HCT116 (cell line): ENCODE measurements at regions not wholly inside any gene's neighbourhood (a gene's known extent, or its start where the extent isn't known, plus 50 kb on each side); places are given as distances from the start of the nearest gene placed in this dataset.

Experiments
- ATAC-seq: fragments of 200-7000 bp; cut with Tn5 transposase; 2 replicates; pipeline ENCODE4 v1.9.1; 2020; ENCODE audit warnings: mild to moderate bottlenecking, moderate library complexity
- BruUV-seq: library from RNA; stranded (reverse); fragments of 400-500 nt; replicated peaks from 2 replicates; lab custom pipeline; 2021; lab: Mats Ljungman, UMichigan
- CTCF ChIA-PET: fragments of 300-600 bp; sonication (Branson Sonifier 250); formaldehyde crosslinking; loops from one replicate; lab custom pipeline; 2021; ENCODE audit warnings: antibody characterized with exemption; lab: Charles Lee
- POLR2A ChIA-PET: fragments of 300-600, 350-600 bp; sonication (Branson Sonifier 250); formaldehyde crosslinking; loops from one replicate; lab custom pipeline; 2021; ENCODE audit warnings: antibody characterized with exemption; lab: Charles Lee
- RAD21 ChIA-PET, 2 experiments: fragments of 300-600 bp; sonication (Branson Sonifier 250); formaldehyde crosslinking; loops; one replicate each; lab custom pipeline; 2023; ENCODE audit warnings: low total read pairs in 2 of 2; ENCODE audit not compliant: uncharacterized antibody in 2 of 2, unreplicated experiment in 2 of 2, low non-redundant PET in 1 of 2; lab: Charles Lee
- DNase-seq: peaks from one replicate; pipeline ENCODE4 v3.0.0-alpha.2; 2010; ENCODE audit warnings: low read depth, low spot score
- H2AFZ ChIP-seq: fragments of 200-600 bp; shearing (Covaris generic), sonication (generic); 2 replicates; pipeline ENCODE4 v1.6.1; 2017; ENCODE audit warnings: low read depth, mixed run types, mixed read lengths, antibody characterized with exemption, low read length; ENCODE audit not compliant: poor library complexity, severe bottlenecking
- H3K27ac ChIP-seq: 2 replicates; pipeline ENCODE4 v1.5.1; 2012; ENCODE audit warnings: low read depth, low read length
- H3K27me3 ChIP-seq: fragments of 200-600 bp; sonication (generic); 2 replicates; pipeline ENCODE4 v1.6.1; 2016; ENCODE audit warnings: mixed run types, low read length, mixed read lengths; ENCODE audit not compliant: insufficient read depth
- H3K36me3 ChIP-seq, 2 experiments: fragments of 200-500 bp in 1 of 2; fragments of 200-600 bp in 1 of 2; sonication (Bioruptor generic) in 1 of 2; sonication (generic) in 1 of 2; 2 replicates each; pipeline versions ENCODE4 v1.5.1 to v1.6.1; 2014 to 2016; ENCODE audit warnings: low read length in 2 of 2, inconsistent platforms in 1 of 2, mixed read lengths in 1 of 2, mixed run types in 1 of 2; ENCODE audit not compliant: insufficient read depth in 2 of 2, control insufficient read depth in 1 of 2
- H3K4me1 ChIP-seq, 2 experiments: fragments of 200-600 bp in 1 of 2; sonication (generic) in 1 of 2; 2 replicates each; pipeline versions ENCODE4 v1.5.1 to v1.6.1; 2012 to 2017; ENCODE audit warnings: low read length in 2 of 2, inconsistent platforms in 1 of 2, mild to moderate bottlenecking in 1 of 2, mixed read lengths in 1 of 2, mixed run types in 1 of 2, moderate library complexity in 1 of 2; ENCODE audit not compliant: insufficient read depth in 2 of 2, control insufficient read depth in 1 of 2
- H3K4me2 ChIP-seq: fragments of 200-600 bp; sonication (generic); 2 replicates; pipeline ENCODE4 v1.6.1; 2017; ENCODE audit warnings: mixed run types, low read length, mixed read lengths
- H3K4me3 ChIP-seq, 2 experiments: fragments of 200-600 bp in 1 of 2; sonication (generic) in 1 of 2; replicated peaks in 1 of 2; 2 replicates each; pipeline ENCODE4 v1.5.1; 2011 to 2016; ENCODE audit warnings: low read length in 2 of 2, control low read depth in 1 of 2, low read depth in 1 of 2, mild to moderate bottlenecking in 1 of 2, mixed read lengths in 1 of 2, mixed run types in 1 of 2
- H3K79me2 ChIP-seq: fragments of 200-600 bp; sonication (generic); 2 replicates; pipeline ENCODE4 v1.6.1; 2017; ENCODE audit warnings: mild to moderate bottlenecking, mixed run types, low read length, moderate library complexity, mixed read lengths; ENCODE audit not compliant: insufficient read depth
- H3K9ac ChIP-seq: fragments of 200-600 bp; sonication (generic); 2 replicates; pipeline ENCODE4 v1.6.1; 2016; ENCODE audit warnings: low read length, mixed read lengths
- H3K9me2 ChIP-seq: fragments of 200-600 bp; sonication (generic), shearing (Covaris generic); 2 replicates; pipeline ENCODE4 v1.6.1; 2017; ENCODE audit warnings: mixed run types, mild to moderate bottlenecking, moderate library complexity; ENCODE audit not compliant: insufficient read depth
- H3K9me3 ChIP-seq, 2 experiments: fragments of 200-500 bp in 1 of 2; fragments of 200-600 bp in 1 of 2; sonication (Bioruptor generic) in 1 of 2; sonication (generic) in 1 of 2; 2 replicates each; pipeline ENCODE4 v1.6.1; 2014 to 2017; ENCODE audit warnings: low read length in 2 of 2, mixed read lengths in 2 of 2, inconsistent platforms in 1 of 2, low read depth in 1 of 2, mild to moderate bottlenecking in 1 of 2, mixed run types in 1 of 2, moderate library complexity in 1 of 2; ENCODE audit not compliant: control insufficient read depth in 1 of 2, insufficient read depth in 1 of 2
- H4K20me1 ChIP-seq: fragments of 200-600 bp; sonication (generic), shearing (Covaris generic); 2 replicates; pipeline ENCODE4 v1.6.1; 2017; ENCODE audit warnings: mixed run types, mild to moderate bottlenecking, moderate library complexity; ENCODE audit not compliant: insufficient read depth
- ATF3 ChIP-seq: IDR thresholded peaks from 2 replicates; pipeline ENCODE4 v1.6.1; 2012
- CBX3 ChIP-seq: IDR thresholded peaks from 2 replicates; pipeline ENCODE4 v1.6.1; 2012; ENCODE audit warnings: low read depth
- CEBPB ChIP-seq: IDR thresholded peaks from 2 replicates; pipeline ENCODE4 v1.6.1; 2012; ENCODE audit warnings: low read depth
- EGR1 ChIP-seq: IDR thresholded peaks from 2 replicates; pipeline ENCODE4 v1.6.1; 2012; ENCODE audit warnings: low read depth
- EZH2 ChIP-seq: fragments of 200-600 bp; sonication (generic); IDR thresholded peaks from 2 replicates; pipeline ENCODE4 v1.6.1; 2017; ENCODE audit warnings: antibody characterized with exemption, mixed run types
- EZH2phosphoT487 ChIP-seq: fragments of 200-600 bp; IDR thresholded peaks from 2 replicates; pipeline ENCODE4 v1.6.1; 2018; ENCODE audit warnings: antibody characterized with exemption, borderline replicate concordance
- FOSL1 ChIP-seq: IDR thresholded peaks from 2 replicates; pipeline ENCODE4 v1.6.1; 2012; ENCODE audit warnings: low read depth
- POLR2A ChIP-seq: IDR thresholded peaks from 2 replicates; pipeline ENCODE4 v1.7.0; 2011; ENCODE audit warnings: borderline replicate concordance; ENCODE audit not compliant: insufficient read depth, insufficient read length; ENCODE audit errors: extremely low read depth
- POLR2AphosphoS5 ChIP-seq: IDR thresholded peaks from 2 replicates; pipeline ENCODE4 v1.6.1; 2011; ENCODE audit warnings: mild to moderate bottlenecking, low read depth, low read length, moderate library complexity
- RAD21 ChIP-seq: IDR thresholded peaks from 2 replicates; pipeline ENCODE4 v1.6.1; 2012; ENCODE audit warnings: low read depth, mild to moderate bottlenecking
- SIN3A ChIP-seq: IDR thresholded peaks from 2 replicates; pipeline ENCODE4 v1.6.1; 2012; ENCODE audit warnings: low read depth
- SRF ChIP-seq: IDR thresholded peaks from 2 replicates; pipeline ENCODE4 v1.6.1; 2012; ENCODE audit warnings: low read depth
- TCF7L2 ChIP-seq: IDR thresholded peaks from 2 replicates; pipeline ENCODE4 v1.7.0; 2011; ENCODE audit warnings: borderline replicate concordance, inconsistent platforms; ENCODE audit not compliant: insufficient read depth, insufficient read length; ENCODE audit errors: extremely low read depth
- ZBTB33 ChIP-seq: IDR thresholded peaks from 2 replicates; pipeline ENCODE4 v1.6.1; 2011; ENCODE audit warnings: mild to moderate bottlenecking, low read length, moderate library complexity; ENCODE audit not compliant: insufficient replicate concordance; ENCODE audit errors: extremely low read depth
- ZFX ChIP-seq: fragments of 450-650 bp; IDR thresholded peaks from 2 replicates; pipeline ENCODE4 v1.6.1; 2017
- ZNF274 ChIP-seq: fragments of 200-500 bp; sonication (Bioruptor generic); IDR thresholded peaks from 2 replicates; pipeline ENCODE4 v1.6.1; 2014; ENCODE audit warnings: mild to moderate bottlenecking, low read depth, low read length, inconsistent platforms
- intact Hi-C: fragments of 100-400 bp; cut with micrococcal nuclease; formaldehyde crosslinking; loops from 2 replicates; pipeline ENCODE4 v1.10.0; 2022
- TF ChIP-seq, protein P1 (sequence below): IDR thresholded peaks from 2 replicates; pipeline ENCODE4 v1.6.1; 2012

- BruUV-seq: no TSS peak
- Histone ChIP-seq H2AFZ (no peak overlapping the region), H3K36me3 (no peaks in the 10 kb centered on the region), H3K27me3 (no peaks in the 10 kb centered on the region), H3K27ac (no peak overlapping the region), H3K4me1 (no peaks in the 10 kb centered on the region), H3K79me2 (no peaks in the 10 kb centered on the region), H3K4me2 (no peak overlapping the region), H3K4me3 (no peak overlapping the region), H3K9ac (no peak overlapping the region), H3K9me3 (peaks cover 3 to 19% of the 10 kb centered on the region in 2 experiments; a peak in 2 of 4 replicates), H4K20me1 (no peaks in the 10 kb centered on the region), H3K9me2 (no peaks in the 10 kb centered on the region)
- RAD21 ChIA-PET: no interaction called here
- no peak for DNase-seq
- no peak for TF ChIP-seq SIN3A
- no peak for TF ChIP-seq ZFX
- TF ChIP-seq CBX3: no peak
- no peak for TF ChIP-seq EZH2
- TF ChIP-seq POLR2A: no peak
- no peak for TF ChIP-seq CEBPB
- TF ChIP-seq FOSL1: no peak
- no peak for TF ChIP-seq EGR1
- intact Hi-C loops: no loop called here
- no peak for ATAC-seq
- CTCF ChIA-PET: no interaction called here
- POLR2A ChIA-PET: no interaction called here
Measured at GRCh38 chr14:85248881-85249635, 280.9 kb upstream of the FLRT2 start.

DNA sequence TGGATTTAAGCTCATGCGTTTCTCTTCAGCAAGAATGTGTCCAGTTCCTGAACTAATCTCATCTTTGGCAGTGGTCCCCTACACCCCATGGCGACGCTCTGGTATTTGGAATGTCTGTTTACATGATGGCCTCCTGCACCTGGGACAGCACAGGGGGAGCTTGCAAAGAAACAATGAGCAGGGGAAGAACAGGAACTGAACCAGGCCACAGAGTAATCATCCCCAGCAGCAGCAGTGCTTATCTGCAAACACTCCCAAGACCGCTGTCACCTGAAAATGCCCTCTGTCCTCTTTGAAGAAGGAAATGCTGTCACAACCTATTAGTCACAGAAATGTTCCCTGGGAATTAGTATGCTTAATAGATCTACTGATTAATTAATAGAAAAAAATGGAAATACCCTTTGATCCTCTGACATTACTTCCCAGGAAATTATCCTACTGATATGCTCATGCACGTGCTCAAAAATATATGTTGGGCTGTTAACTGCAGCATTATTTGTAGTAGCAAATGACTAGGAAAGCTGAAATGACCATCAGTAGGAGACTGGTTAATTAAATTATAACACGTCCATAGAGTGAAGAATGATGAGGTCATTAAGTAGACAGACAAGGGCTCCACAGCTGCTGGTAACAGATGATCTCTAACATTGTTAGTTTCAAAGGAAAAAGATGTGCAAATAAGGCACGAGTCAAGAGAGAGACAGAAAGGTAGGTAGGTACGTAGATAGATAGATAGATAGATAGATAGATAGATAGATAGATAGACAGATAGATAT lies 279.3 kb upstream of the FLRT2 start:
- intact Hi-C loops: no loop called here
- no peaks in the 10 kb centered on the region for H3K4me1 ChIP-seq
- ATAC-seq (no peak), DNase-seq (no peak)
- CTCF ChIA-PET: no interaction called here
- H2AFZ ChIP-seq: no peak overlapping the region
- H3K36me3 ChIP-seq: no peaks in the 10 kb centered on the region
- no peaks in the 10 kb centered on the region for H3K9me2 ChIP-seq
- TF ChIP-seq FOSL1 (no peak), ZBTB33 (no peak), RAD21 (no peak), EGR1 (no peak), ZNF274 (no peak), EZH2phosphoT487 (no peak), CEBPB (no peak), POLR2AphosphoS5 (no peak), SRF (no peak), SIN3A (no peak), POLR2A (no peak), CBX3 (no peak), TCF7L2 (no peak), ATF3 (no peak), EZH2 (no peak)
- TF ChIP-seq, protein P1, sequence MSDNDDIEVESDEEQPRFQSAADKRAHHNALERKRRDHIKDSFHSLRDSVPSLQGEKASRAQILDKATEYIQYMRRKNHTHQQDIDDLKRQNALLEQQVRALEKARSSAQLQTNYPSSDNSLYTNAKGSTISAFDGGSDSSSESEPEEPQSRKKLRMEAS: no peak
- H3K4me3 ChIP-seq: no peak overlapping the region
- no peak overlapping the region for H3K27ac ChIP-seq
- peaks cover 3 to 27% of the 10 kb centered on the region in 2 experiments; a peak in 2 of 4 replicates for H3K9me3 ChIP-seq
- no peaks in the 10 kb centered on the region for H4K20me1 ChIP-seq
- no peak overlapping the region for H3K4me2 ChIP-seq
- H3K9ac ChIP-seq: no peak overlapping the region
- no peaks in the 10 kb centered on the region for H3K79me2 ChIP-seq
- no peaks in the 10 kb centered on the region for H3K27me3 ChIP-seq
- BruUV-seq: no TSS peak
- POLR2A ChIA-PET: no interaction called here
- RAD21 ChIA-PET: no interaction called here
